ENCODE measurements at regions not wholly inside any gene's neighbourhood (a gene's known extent, or its start where the extent isn't known, plus 50 kb on each side); places are given as distances from the start of the nearest gene placed in this dataset.

- Histone ChIP-seq H4K20me1 (ENCODE audit: insufficient read depth, low read length) (no peaks in the 10 kb centered on the region), H3K9me3 (ENCODE audit: low read length) (no peaks in the 10 kb centered on the region), H3K9me2 (ENCODE audit: insufficient read depth, low read length) (no peaks in the 10 kb centered on the region), H3K4me1 (ENCODE audit: insufficient read depth, low read length, poor library complexity, severe bottlenecking) (no peaks in the 10 kb centered on the region), H3K27ac (ENCODE audit: low read depth, low read length, poor library complexity, severe bottlenecking) (no peak overlapping the region), H3K4me3 (ENCODE audit: low read depth, low read length, poor library complexity, severe bottlenecking) (no peak overlapping the region), H3K79me2 (ENCODE audit: insufficient read depth, low read depth, low read length) (no peaks in the 10 kb centered on the region), H2AFZ (ENCODE audit: low read length) (no peak overlapping the region), H3K4me2 (ENCODE audit: low read length) (no peak overlapping the region), H3K36me3 (ENCODE audit: insufficient read depth, low read length) (no peaks in the 10 kb centered on the region)
- no TSS peak for BruUV-seq (replicated peaks)
- ChIA-PET CTCF (ENCODE audit: unreplicated experiment) (no interaction called here), POLR2A (no interaction called here)
- TF ChIP-seq CTCF (conservative IDR thresholded peaks at IDR 0.05; ENCODE audit: low read length) (no peak), EZH2phosphoT487 (IDR thresholded peaks at IDR 0.05; ENCODE audit: borderline replicate concordance, low read depth, low read length) (no peak)
- intact Hi-C loops (cut with micrococcal nuclease; ENCODE audit: unreplicated experiment): no loop called here
- no peak for DNase-seq (ENCODE audit: low spot score)
These were observed 88.1 kb downstream of the KIF4B start for GRCh38 chr5:155101697-155102096.

- DNase-seq (ENCODE audit: low spot score): no peak
- intact Hi-C loops (cut with micrococcal nuclease; ENCODE audit: unreplicated experiment): no loop called here
- Histone ChIP-seq H3K79me2 (ENCODE audit: insufficient read depth, low read depth, low read length) (no peaks in the 10 kb centered on the region), H2AFZ (ENCODE audit: low read length) (no peak overlapping the region), H3K9me3 (ENCODE audit: low read length) (no peaks in the 10 kb centered on the region), H3K4me1 (ENCODE audit: insufficient read depth, low read length, poor library complexity, severe bottlenecking) (no peaks in the 10 kb centered on the region), H3K36me3 (ENCODE audit: insufficient read depth, low read length) (no peaks in the 10 kb centered on the region), H3K4me2 (ENCODE audit: low read length) (no peak overlapping the region), H4K20me1 (ENCODE audit: insufficient read depth, low read length) (no peaks in the 10 kb centered on the region), H3K27ac (ENCODE audit: low read depth, low read length, poor library complexity, severe bottlenecking) (no peak overlapping the region), H3K4me3 (ENCODE audit: low read depth, low read length, poor library complexity, severe bottlenecking) (no peak overlapping the region), H3K9me2 (ENCODE audit: insufficient read depth, low read length) (no peaks in the 10 kb centered on the region; the same call in 1 of the 2 replicates)
- TF ChIP-seq CTCF (conservative IDR thresholded peaks at IDR 0.05; ENCODE audit: low read length) (no peak), EZH2phosphoT487 (IDR thresholded peaks at IDR 0.05; ENCODE audit: borderline replicate concordance, low read depth, low read length) (no peak)
- POLR2A ChIA-PET: no interaction called here
- CTCF ChIA-PET (ENCODE audit: unreplicated experiment): no interaction called here
- BruUV-seq (replicated peaks): no TSS peak
These were observed 89.6 kb downstream of the KIF4B start for GRCh38 chr5:155103146-155103545.

GRCh38 chr5:155104441-155104840 is 90.9 kb downstream of the KIF4B start:
- H3K4me3 ChIP-seq (ENCODE audit: low read depth, low read length, poor library complexity, severe bottlenecking): no peak overlapping the region
- POLR2A ChIA-PET: no interaction called here
- no peaks in the 10 kb centered on the region for H4K20me1 ChIP-seq (ENCODE audit: insufficient read depth, low read length)
- no peak overlapping the region for H3K27ac ChIP-seq (ENCODE audit: low read depth, low read length, poor library complexity, severe bottlenecking)
- H3K4me2 ChIP-seq (ENCODE audit: low read length): no peak overlapping the region
- TF ChIP-seq EZH2phosphoT487 (IDR thresholded peaks at IDR 0.05; ENCODE audit: borderline replicate concordance, low read depth, low read length) (no peak), CTCF (conservative IDR thresholded peaks at IDR 0.05; ENCODE audit: low read length) (no peak)
- DNase-seq (ENCODE audit: low spot score): no peak
- no peak overlapping the region for H2AFZ ChIP-seq (ENCODE audit: low read length)
- no TSS peak for BruUV-seq (replicated peaks)
- no peaks in the 10 kb centered on the region for H3K79me2 ChIP-seq (ENCODE audit: insufficient read depth, low read depth, low read length)
- no peaks in the 10 kb centered on the region for H3K36me3 ChIP-seq (ENCODE audit: insufficient read depth, low read length)
- intact Hi-C loops (cut with micrococcal nuclease; ENCODE audit: unreplicated experiment): no loop called here
- H3K9me2 ChIP-seq (ENCODE audit: insufficient read depth, low read length): no peaks in the 10 kb centered on the region; the same call in 1 of the 2 replicates
- CTCF ChIA-PET (ENCODE audit: unreplicated experiment): no interaction called here
- no peaks in the 10 kb centered on the region for H3K9me3 ChIP-seq (ENCODE audit: low read length)
- no peaks in the 10 kb centered on the region for H3K4me1 ChIP-seq (ENCODE audit: insufficient read depth, low read length, poor library complexity, severe bottlenecking)
